GM12873 (cell line): ENCODE measurements at regions not wholly inside any gene's neighbourhood (a gene's known extent, or its start where the extent isn't known, plus 50 kb on each side); places are given as distances from the start of the nearest gene placed in this dataset.

Experiments used
- CTCF ChIP-seq: IDR thresholded peaks from 2 replicates; pipeline ENCODE4 v1.5.1; 2012; ENCODE audit warnings: low read depth, mild to moderate bottlenecking, moderate library complexity, low read length, control low read depth; ENCODE audit not compliant: insufficient read depth; ENCODE audit errors: missing control alignments

GRCh38 chr12:67811437-67812361, 163.2 kb downstream of the DYRK2 start:
- no peak for TF ChIP-seq CTCF

GRCh38 chr12:67813456-67813904, 164.9 kb downstream of the DYRK2 start:
- no peak for TF ChIP-seq CTCF

GRCh38 chr12:67816269-67816668, 167.7 kb downstream of the DYRK2 start:
- no peak for TF ChIP-seq CTCF

GRCh38 chr12:67818459-67818903, 169.9 kb downstream of the DYRK2 start:
- no peak for TF ChIP-seq CTCF

- TF ChIP-seq CTCF, result no peak
Measured at GRCh38 chr12:67819902-67820301, 169.3 kb upstream of the IFNG-AS1 start.

GRCh38 chr12:67820694-67821093, 168.6 kb upstream of the IFNG-AS1 start:
- TF ChIP-seq CTCF, result no peak

GRCh38 chr12:67822826-67823225, 166.4 kb upstream of the IFNG-AS1 start:
- TF ChIP-seq CTCF, result no peak
